Right renal cortex interstitium (tissue), 3 donors: ENCODE measurements at regions not wholly inside any gene's neighbourhood (a gene's known extent, or its start where the extent isn't known, plus 50 kb on each side); places are given as distances from the start of the nearest gene placed in this dataset.
"Not testable (repeated sequence)": the region's sequence is repeated elsewhere in the genome, so short reads cannot be mapped to it uniquely, and the experiment has no call there.

Experiments used
- DNase-seq, 3 donors: peaks; one replicate each; pipeline ENCODE4 v3.0.0-alpha.2; 2013; ENCODE audit warnings: low read depth in 3 of 3, low spot score in 2 of 3

DNA sequence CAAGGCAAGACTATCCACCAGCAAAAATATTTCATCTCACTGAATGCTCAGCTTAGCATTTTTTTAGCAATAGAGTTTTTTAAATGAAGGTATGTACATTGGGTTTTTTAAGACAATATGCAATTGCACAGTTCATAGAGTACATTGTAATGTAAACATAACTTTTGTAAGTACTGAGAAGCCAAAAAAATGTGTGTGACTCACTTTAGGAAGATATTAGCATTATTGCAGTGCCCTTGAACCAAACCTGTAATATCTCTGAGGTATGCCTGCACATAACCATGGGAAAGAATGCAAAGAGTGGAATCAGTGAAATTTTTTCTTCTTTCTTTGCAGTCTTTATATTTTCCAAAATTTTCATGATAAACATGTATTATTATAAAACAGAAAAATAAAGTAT, 1533.3 kb upstream of the WWC1 start:
- no peak for DNase-seq

DNA sequence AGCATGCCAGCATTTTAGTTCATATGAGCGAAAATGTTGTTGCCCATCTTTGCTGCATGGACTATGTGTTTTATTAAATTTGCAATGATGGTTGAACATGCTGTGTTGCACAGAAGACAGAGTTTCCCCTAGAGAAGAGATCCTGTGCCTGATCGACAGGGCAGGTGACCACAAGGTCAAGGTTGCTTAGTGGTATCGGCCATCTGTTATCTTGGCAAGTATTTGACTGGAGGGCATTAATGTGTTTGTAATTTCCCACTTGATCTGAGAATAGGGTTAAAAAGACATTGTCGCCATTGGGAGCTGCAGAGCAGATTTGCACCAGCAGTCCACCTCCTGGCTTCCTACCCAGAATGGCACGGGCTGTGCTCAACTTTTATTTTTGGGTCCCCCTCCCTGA, 1523.6 kb upstream of the WWC1 start:
- no peak for DNase-seq

DNA sequence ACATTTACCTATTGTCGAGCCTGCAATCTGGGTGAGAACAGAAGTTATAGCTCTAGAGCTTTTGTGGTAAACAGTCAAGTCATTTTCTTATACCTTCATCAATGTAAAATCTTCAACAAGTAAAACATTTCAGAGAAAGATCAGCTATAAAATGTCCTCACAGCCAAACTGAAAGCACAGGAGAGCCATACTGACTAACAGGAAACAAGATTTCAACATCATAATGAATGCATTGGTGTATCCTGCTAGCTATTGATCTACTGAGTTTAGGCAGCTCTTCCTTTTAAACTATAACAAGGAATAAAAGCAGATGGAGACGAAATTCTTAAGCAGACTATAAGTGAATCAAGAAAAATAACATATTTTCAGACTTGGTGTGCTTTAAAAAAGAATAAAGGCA, 1522.9 kb upstream of the WWC1 start:
- DNase-seq = no peak

DNA sequence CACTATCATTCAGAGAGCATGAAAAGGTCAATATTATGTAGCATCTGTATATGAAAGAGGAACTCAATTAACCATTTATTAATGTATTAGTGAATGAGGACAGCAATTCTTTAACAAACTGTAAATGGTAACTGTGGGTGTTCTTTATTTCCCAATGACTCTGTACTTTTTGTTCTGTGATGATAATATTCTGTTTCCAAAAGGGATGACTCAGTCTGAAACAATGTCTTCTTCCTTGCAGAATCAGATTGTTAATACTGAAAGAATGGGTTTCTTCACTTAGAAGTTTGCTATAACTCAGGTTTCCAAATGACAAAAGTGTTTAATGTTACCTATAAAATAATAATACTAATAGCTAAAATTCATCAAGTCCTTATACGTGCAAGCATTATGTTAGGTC, 1518.7 kb upstream of the WWC1 start:
- DNase-seq = no peak

GRCh38 chr5:166781737-166782136, 1509.7 kb upstream of the WWC1 start:
- no peak for DNase-seq

- DNase-seq = no peak
Measured at GRCh38 chr5:166784545-166785078, 1506.8 kb upstream of the WWC1 start.

DNA sequence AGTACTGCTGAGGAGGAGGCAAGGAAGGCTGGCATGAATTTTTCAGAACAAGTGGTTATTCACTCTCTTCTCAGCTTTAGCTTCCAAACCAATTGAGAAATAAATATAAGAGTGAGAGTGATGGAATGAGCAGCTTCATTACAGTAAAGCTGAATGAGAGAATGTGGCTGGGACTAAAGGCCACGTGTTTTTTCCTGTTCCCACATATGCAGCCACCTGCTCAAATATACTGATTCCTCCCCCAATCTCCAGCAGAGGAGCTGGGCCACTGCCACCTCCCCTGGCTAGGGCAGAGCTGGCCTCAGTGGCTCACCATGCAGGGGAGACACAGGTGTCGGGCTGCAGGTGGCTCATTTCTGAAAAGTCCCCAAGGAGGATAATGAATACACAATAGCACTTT, 1505.3 kb upstream of the WWC1 start:
- DNase-seq = no peak

- DNase-seq = no peak
Measured at GRCh38 chr5:166786889-166787288, 1504.6 kb upstream of the WWC1 start.

GRCh38 chr5:166788050-166788449, 1503.4 kb upstream of the WWC1 start:
- DNase-seq = no peak

DNA sequence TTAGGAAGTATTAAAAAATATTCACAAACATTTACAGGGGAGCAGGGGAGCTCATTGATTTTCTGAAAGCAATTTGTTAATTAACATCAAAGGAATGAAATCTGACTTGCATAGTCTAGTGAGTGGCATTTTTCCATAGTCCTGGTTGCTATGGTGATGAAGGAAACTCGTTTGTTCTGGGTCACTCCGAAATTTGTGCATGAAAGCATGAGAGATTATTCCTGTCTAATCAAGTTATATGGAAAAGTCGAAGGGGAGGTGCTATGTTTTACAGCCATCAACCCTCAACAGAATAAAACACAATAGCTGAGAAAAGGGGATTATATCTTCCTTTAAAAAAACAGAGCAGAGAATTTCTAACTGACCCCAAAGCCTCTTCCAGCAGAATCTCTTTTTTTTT, 1495.7 kb upstream of the WWC1 start:
- DNase-seq = no peak

- no peak for DNase-seq
Measured at GRCh38 chr5:166803058-166803457, 1488.4 kb upstream of the WWC1 start.

GRCh38 chr5:166804223-166804622, 1487.2 kb upstream of the WWC1 start:
- DNase-seq = not testable (repeated sequence)

- not testable (repeated sequence) for DNase-seq
Measured at GRCh38 chr5:166804693-166805092, 1486.8 kb upstream of the WWC1 start.

- not testable (repeated sequence) for DNase-seq
Measured at GRCh38 chr5:166810093-166810658, 1481.3 kb upstream of the WWC1 start.

- DNase-seq = no peak
Measured at GRCh38 chr5:166810721-166811120, 1480.7 kb upstream of the WWC1 start.

GRCh38 chr5:166823360-166823759, 1468.1 kb upstream of the WWC1 start:
- DNase-seq = no peak

GRCh38 chr5:166834246-166834645, 1457.2 kb upstream of the WWC1 start:
- no peak for DNase-seq

GRCh38 chr5:166845044-166845443, 1446.4 kb upstream of the WWC1 start:
- peak; percentile 5 to 33 (median 25) for DNase-seq

GRCh38 chr5:166856791-166857190, 1434.7 kb upstream of the WWC1 start:
- no peak for DNase-seq

DNA sequence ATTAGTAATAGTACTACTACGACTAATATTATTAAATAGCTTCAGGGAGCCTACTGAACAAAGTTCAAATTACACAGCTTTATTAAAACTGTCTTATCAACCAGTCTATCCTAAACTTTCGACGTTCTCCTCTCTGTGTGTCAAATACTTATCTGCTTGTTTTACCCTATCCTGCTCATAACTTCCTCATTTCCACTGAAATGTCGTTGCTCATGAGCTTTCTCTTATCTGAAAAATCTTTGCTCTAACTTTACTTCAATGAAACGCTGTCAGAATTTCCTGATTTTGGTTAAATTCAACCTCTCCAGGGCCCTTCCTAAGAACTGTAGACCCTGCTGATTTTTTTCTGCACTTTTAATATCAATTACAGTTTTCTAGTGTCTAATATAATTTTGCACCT, 1431.0 kb upstream of the WWC1 start:
- DNase-seq = no peak

DNA sequence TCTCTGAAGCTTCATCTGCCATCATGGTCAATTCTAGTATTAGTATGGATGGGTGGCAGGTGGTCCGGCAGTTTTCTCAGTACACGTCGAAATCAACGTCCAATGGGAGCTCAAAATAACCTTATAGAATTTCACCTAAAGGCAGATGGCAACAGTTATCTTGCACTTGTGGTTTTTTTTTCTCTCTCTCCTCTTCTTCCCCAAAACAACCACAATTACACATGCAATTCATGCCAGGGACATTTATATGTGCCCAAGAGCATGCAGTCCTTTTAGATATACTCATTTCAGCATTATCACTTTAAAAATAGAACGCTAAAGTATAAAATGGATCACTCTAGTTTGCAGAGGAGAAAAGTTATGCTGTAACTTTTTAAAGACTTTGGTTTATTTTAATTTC, 1428.9 kb upstream of the WWC1 start:
- DNase-seq = no peak

- DNase-seq = no peak
Measured at GRCh38 chr5:166865206-166865605, 1426.2 kb upstream of the WWC1 start.

DNA sequence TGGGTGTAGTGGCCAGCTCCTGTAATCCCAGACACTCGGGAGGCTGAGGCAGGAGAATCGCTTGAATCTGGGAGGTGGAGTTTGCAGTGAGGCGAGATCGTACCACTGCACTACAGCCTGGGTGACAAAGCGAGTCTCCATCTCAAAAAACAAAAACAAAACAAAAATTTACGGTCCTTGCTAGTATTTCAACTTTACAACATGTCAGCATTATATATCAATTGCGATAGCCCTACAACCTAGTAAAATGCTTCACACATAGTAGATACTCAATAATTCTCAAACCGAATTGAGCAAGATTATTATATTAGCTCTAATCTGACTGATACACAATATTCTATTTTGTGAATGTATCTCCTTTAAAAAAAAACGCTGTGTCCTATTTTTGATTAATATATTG, 1411.0 kb upstream of the WWC1 start:
- DNase-seq = no peak
